HG03135 (cell line): ENCODE measurements at regions not wholly inside any gene's neighbourhood (a gene's known extent, or its start where the extent isn't known, plus 50 kb on each side); places are given as distances from the start of the nearest gene placed in this dataset.
"Not testable (repeated sequence)": the region's sequence is repeated elsewhere in the genome, so short reads cannot be mapped to it uniquely, and the experiment has no call there.

ENCODE experiments used
- ATAC-seq: cut with Tn5 transposase; IDR thresholded peaks from one replicate; pipeline ENCODE4 v1.9.1; 2021; ENCODE audit warnings: mild to moderate bottlenecking, moderate library complexity; ENCODE audit not compliant: unreplicated experiment

GRCh38 chr20:48531505-48531904 lies 296.3 kb downstream of the PREX1 start:
- no peak for ATAC-seq

- ATAC-seq: no peak
Measured at GRCh38 chr20:48530957-48531356, 296.8 kb downstream of the PREX1 start.

- no peak for ATAC-seq
Measured at GRCh38 chr20:48528346-48528745, 299.5 kb downstream of the PREX1 start.

GRCh38 chr20:48527771-48528170 lies 300.0 kb downstream of the PREX1 start:
- no peak for ATAC-seq

GRCh38 chr20:48526936-48527335 lies 300.9 kb downstream of the PREX1 start:
- no peak for ATAC-seq

- ATAC-seq: no peak
Measured at GRCh38 chr20:48525400-48525799, 302.4 kb downstream of the PREX1 start.

GRCh38 chr20:48524582-48524981 lies 303.2 kb downstream of the PREX1 start:
- no peak for ATAC-seq

- no peak for ATAC-seq
Measured at GRCh38 chr20:48523191-48523995, 304.4 kb downstream of the PREX1 start.

- no peak for ATAC-seq
Measured at GRCh38 chr20:48521121-48521520, 306.7 kb downstream of the PREX1 start.

GRCh38 chr20:48516196-48516595 lies 311.6 kb downstream of the PREX1 start:
- ATAC-seq: not testable (repeated sequence)

GRCh38 chr20:48514577-48514976 lies 313.2 kb downstream of the PREX1 start:
- ATAC-seq: not testable (repeated sequence)

GRCh38 chr20:48512539-48512938 lies 315.3 kb downstream of the PREX1 start:
- ATAC-seq: not testable (repeated sequence)

GRCh38 chr20:48505066-48505465 lies 322.7 kb downstream of the PREX1 start:
- ATAC-seq: not testable (repeated sequence)

- no peak for ATAC-seq
Measured at GRCh38 chr20:48503166-48503815, 324.5 kb downstream of the PREX1 start.

- ATAC-seq: no peak
Measured at GRCh38 chr20:48502758-48503157, 325.0 kb downstream of the PREX1 start.

- ATAC-seq: no peak
Measured at GRCh38 chr20:48502016-48502415, 325.8 kb downstream of the PREX1 start.

- not testable (repeated sequence) for ATAC-seq
Measured at GRCh38 chr20:48500900-48501299, 326.9 kb downstream of the PREX1 start.

GRCh38 chr20:48498939-48499338 lies 328.9 kb downstream of the PREX1 start:
- not testable (repeated sequence) for ATAC-seq

GRCh38 chr20:48498125-48498524 lies 329.7 kb downstream of the PREX1 start:
- ATAC-seq: not testable (repeated sequence)

GRCh38 chr20:48493966-48494365 lies 333.8 kb downstream of the PREX1 start:
- ATAC-seq: no peak

GRCh38 chr20:48493331-48493730 lies 334.5 kb downstream of the PREX1 start:
- ATAC-seq: not testable (repeated sequence)

GRCh38 chr20:48492715-48493070 lies 335.1 kb downstream of the PREX1 start:
- no peak for ATAC-seq
